ENCODE measurements at regions not wholly inside any gene's neighbourhood (a gene's known extent, or its start where the extent isn't known, plus 50 kb on each side); places are given as distances from the start of the nearest gene placed in this dataset.

DNA sequence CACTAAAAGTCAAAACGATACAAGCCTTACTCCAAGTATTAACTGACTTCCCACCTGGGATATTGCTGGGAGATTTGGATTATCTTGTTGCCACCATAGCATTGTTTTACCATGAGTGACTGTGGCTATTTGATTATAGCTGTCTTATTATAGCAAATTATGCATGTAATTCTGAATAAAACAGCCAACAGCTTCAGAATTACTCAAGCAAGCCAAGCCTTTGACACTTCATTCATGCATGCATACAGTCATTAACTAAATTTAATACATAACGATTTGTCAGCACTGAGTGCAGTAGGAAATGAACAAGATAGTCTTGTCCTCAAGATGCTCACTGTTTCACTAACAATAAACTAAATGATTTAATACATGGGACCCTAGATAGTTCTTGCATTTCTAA lies 133.0 kb upstream of the FRMD6 start:
- Histone ChIP-seq H3K36me3 (no peaks in the 10 kb centered on the region), H3K4me3 (no peak overlapping the region), H3K27me3 (no peaks in the 10 kb centered on the region), H3K4me1 (peaks cover 0 to 11% (median 0%) of the 10 kb centered on the region in 4 donors), H3K9me3 (no peaks in the 10 kb centered on the region), H3K27ac (replicated peaks in 1 of 4) (no peak overlapping the region)
- 87% methylated on average over 2 of the region's 2 CpGs for WGBS
- intact Hi-C loops (cut with DNase I): no loop called here
- DNase-seq (ENCODE audit: extremely low spot score): no peak
- TF ChIP-seq, protein P1, sequence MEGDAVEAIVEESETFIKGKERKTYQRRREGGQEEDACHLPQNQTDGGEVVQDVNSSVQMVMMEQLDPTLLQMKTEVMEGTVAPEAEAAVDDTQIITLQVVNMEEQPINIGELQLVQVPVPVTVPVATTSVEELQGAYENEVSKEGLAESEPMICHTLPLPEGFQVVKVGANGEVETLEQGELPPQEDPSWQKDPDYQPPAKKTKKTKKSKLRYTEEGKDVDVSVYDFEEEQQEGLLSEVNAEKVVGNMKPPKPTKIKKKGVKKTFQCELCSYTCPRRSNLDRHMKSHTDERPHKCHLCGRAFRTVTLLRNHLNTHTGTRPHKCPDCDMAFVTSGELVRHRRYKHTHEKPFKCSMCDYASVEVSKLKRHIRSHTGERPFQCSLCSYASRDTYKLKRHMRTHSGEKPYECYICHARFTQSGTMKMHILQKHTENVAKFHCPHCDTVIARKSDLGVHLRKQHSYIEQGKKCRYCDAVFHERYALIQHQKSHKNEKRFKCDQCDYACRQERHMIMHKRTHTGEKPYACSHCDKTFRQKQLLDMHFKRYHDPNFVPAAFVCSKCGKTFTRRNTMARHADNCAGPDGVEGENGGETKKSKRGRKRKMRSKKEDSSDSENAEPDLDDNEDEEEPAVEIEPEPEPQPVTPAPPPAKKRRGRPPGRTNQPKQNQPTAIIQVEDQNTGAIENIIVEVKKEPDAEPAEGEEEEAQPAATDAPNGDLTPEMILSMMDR (IDR thresholded peaks at IDR 0.05): no peak
- no peak for TF ChIP-seq EP300 (IDR thresholded peaks at IDR 0.05)
- no peak for TF ChIP-seq POLR2A (IDR thresholded peaks at IDR 0.05; ENCODE audit: low read depth)
- TF ChIP-seq POLR2AphosphoS5 (IDR thresholded peaks at IDR 0.05): no peak

DNA sequence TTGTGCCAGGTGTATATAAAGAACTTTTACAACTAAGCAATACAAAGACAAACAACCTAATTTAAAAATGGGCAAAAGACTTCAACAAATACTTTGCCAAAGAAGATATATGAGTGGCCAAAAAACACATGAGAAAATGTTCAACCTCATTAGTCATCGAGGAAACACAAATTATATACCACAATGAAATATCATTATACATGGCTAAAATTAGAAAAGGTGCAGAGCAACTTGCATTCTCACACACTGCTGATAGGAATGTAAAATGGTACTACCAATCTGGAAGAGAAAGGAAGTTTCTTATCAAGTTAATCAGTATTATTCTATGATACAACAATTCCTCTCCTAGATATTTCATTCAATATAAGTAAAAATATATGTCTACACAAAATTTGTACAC lies 131.6 kb upstream of the FRMD6 start:
- peaks cover 0 to 11% (median 0%) of the 10 kb centered on the region in 4 donors for H3K4me1 ChIP-seq
- H3K9me3 ChIP-seq: no peaks in the 10 kb centered on the region
- 53% methylated on average over 1 of the region's 1 CpG for WGBS
- TF ChIP-seq, protein P1 (IDR thresholded peaks at IDR 0.05): no peak
- TF ChIP-seq EP300 (IDR thresholded peaks at IDR 0.05): no peak
- TF ChIP-seq POLR2A (IDR thresholded peaks at IDR 0.05; ENCODE audit: low read depth): no peak
- no peak for TF ChIP-seq POLR2AphosphoS5 (IDR thresholded peaks at IDR 0.05)
- intact Hi-C loops (cut with DNase I): no loop called here
- H3K27me3 ChIP-seq: no peaks in the 10 kb centered on the region
- DNase-seq (ENCODE audit: extremely low spot score): no peak
- H3K4me3 ChIP-seq: no peak overlapping the region
- H3K36me3 ChIP-seq: no peaks in the 10 kb centered on the region
- no peak overlapping the region for H3K27ac ChIP-seq (replicated peaks in 1 of 4)

DNA sequence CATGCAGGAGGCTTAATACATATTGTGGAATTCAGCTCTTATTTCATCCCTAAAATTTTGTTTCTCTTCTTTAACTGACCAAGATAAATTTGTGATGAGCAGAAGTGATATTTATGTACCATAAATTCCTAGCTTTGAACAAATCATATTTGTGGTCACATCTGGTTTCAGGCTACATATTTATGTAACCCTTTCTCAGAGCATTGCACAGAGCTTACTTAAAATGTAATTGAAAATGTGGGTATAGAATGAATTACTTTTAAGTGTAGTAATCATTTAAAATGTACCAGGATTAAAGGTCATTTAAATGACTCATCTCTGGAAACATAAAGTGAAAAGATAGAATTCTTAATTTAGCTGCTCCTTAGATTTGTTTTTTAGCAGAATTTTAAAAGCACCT lies 129.9 kb upstream of the FRMD6 start:
- TF ChIP-seq POLR2A (IDR thresholded peaks at IDR 0.05; ENCODE audit: low read depth) (no peak), EP300 (IDR thresholded peaks at IDR 0.05) (no peak), POLR2AphosphoS5 (IDR thresholded peaks at IDR 0.05) (no peak)
- TF ChIP-seq, protein P1 (IDR thresholded peaks at IDR 0.05): no peak
- no peaks in the 10 kb centered on the region for H3K27me3 ChIP-seq
- no peaks in the 10 kb centered on the region for H3K36me3 ChIP-seq
- no peaks in the 10 kb centered on the region for H3K9me3 ChIP-seq
- no peak overlapping the region for H3K27ac ChIP-seq (replicated peaks in 1 of 4)
- H3K4me3 ChIP-seq: no peak overlapping the region
- intact Hi-C loops (cut with DNase I): no loop called here
- peaks cover 0 to 18% (median 2%) of the 10 kb centered on the region in 4 donors for H3K4me1 ChIP-seq
- DNase-seq (ENCODE audit: extremely low spot score): no peak

DNA sequence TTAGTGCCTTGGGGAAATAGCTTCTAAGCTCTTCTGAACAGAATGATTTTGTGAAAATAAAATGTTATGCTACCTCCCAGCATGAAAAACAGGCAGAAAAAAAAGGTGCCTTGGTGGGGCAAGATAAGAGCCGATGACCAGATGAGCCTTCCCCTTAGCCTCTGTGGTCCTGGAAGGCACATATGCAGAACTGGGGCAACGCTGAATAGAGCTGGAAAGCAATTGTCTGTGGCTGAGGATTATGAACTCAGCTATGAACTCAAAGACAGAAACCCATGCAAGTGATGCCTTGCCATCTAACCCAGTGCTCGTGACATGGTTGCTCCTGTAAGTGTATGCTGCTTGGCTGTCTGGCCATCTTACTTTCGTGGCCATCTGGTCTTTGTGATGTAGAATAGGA lies 128.5 kb upstream of the FRMD6 start:
- H3K9me3 ChIP-seq: no peaks in the 10 kb centered on the region
- WGBS: 93% methylated on average over 4 of the region's 4 CpGs
- no peaks in the 10 kb centered on the region for H3K36me3 ChIP-seq
- H3K4me3 ChIP-seq: no peak overlapping the region
- peaks cover 0 to 17% (median 6%) of the 10 kb centered on the region in 4 donors for H3K4me1 ChIP-seq
- intact Hi-C loops (cut with DNase I): no loop called here
- H3K27ac ChIP-seq (replicated peaks in 1 of 4): no peak overlapping the region
- H3K27me3 ChIP-seq: no peaks in the 10 kb centered on the region
- no peak for DNase-seq (ENCODE audit: extremely low spot score)
- TF ChIP-seq POLR2AphosphoS5 (IDR thresholded peaks at IDR 0.05): no peak
- TF ChIP-seq POLR2A (IDR thresholded peaks at IDR 0.05; ENCODE audit: low read depth): no peak
- TF ChIP-seq, protein P1 (IDR thresholded peaks at IDR 0.05): no peak
- no peak for TF ChIP-seq EP300 (IDR thresholded peaks at IDR 0.05)

DNA sequence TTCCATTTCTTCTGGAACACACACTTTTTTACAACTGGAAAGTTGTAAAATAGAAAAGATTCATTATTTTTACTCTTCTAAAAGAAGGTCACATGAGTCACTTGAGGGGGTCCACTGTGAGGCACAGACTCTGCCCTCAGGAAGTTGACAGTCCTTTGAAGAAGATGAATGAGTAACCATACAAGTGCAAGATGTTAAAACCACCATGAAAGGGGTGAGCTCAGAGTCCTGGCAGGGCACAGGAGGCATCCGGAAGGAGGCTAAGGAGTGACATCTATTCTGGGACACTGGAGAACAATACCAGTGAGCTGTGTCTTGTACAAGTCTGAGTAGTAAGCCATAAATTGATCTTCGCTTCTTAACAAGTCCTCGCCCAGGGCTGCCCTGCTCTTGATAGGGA lies 126.0 kb upstream of the FRMD6 start:
- Histone ChIP-seq H3K4me1 (peaks cover 0 to 17% (median 6%) of the 10 kb centered on the region in 4 donors), H3K9me3 (no peaks in the 10 kb centered on the region), H3K4me3 (no peak overlapping the region), H3K27ac (replicated peaks in 1 of 4) (no peak overlapping the region), H3K27me3 (no peaks in the 10 kb centered on the region), H3K36me3 (no peaks in the 10 kb centered on the region)
- 100% methylated on average over 2 of the region's 3 CpGs for WGBS
- intact Hi-C loops (cut with DNase I): no loop called here
- DNase-seq (ENCODE audit: extremely low spot score): no peak
- TF ChIP-seq, protein P1 (IDR thresholded peaks at IDR 0.05): no peak
- TF ChIP-seq POLR2AphosphoS5 (IDR thresholded peaks at IDR 0.05) (no peak), EP300 (IDR thresholded peaks at IDR 0.05) (no peak), POLR2A (IDR thresholded peaks at IDR 0.05; ENCODE audit: low read depth) (no peak)

Measured in esophagus muscularis mucosa (tissue), 4 donors.